GM12864 (cell line): ENCODE measurements at regions not wholly inside any gene's neighbourhood (a gene's known extent, or its start where the extent isn't known, plus 50 kb on each side); places are given as distances from the start of the nearest gene placed in this dataset.

Source experiments
- DNase-seq: peaks from one replicate; pipeline ENCODE4 v3.0.0-alpha.2; 2011; ENCODE audit warnings: low read depth
- H3K4me3 ChIP-seq: 2 replicates; pipeline ENCODE4 v1.5.1; 2011; ENCODE audit warnings: mild to moderate bottlenecking, low read depth, low read length, control low read depth
- CTCF ChIP-seq: IDR thresholded peaks from 2 replicates; pipeline ENCODE4 v1.5.1; 2011; ENCODE audit warnings: low read depth, mild to moderate bottlenecking, moderate library complexity, low read length, control low read depth, inconsistent platforms; ENCODE audit errors: missing control alignments

GRCh38 chr4:56235011-56235410 lies 152.3 kb downstream of the AASDH start:
- no peak for TF ChIP-seq CTCF
- DNase-seq = no peak
- H3K4me3 ChIP-seq = no peak overlapping the region

GRCh38 chr4:56234098-56234497 lies 153.2 kb downstream of the AASDH start:
- no peak overlapping the region for H3K4me3 ChIP-seq
- no peak for DNase-seq
- no peak for TF ChIP-seq CTCF

- TF ChIP-seq CTCF = no peak
- no peak for DNase-seq
- no peak overlapping the region for H3K4me3 ChIP-seq
Observed at GRCh38 chr4:56231410-56231809, 155.9 kb downstream of the AASDH start.

- no peak for TF ChIP-seq CTCF
- no peak for DNase-seq
- H3K4me3 ChIP-seq = no peak overlapping the region
Observed at GRCh38 chr4:56229947-56230346, 157.3 kb downstream of the AASDH start.

GRCh38 chr4:56227301-56227835 lies 159.9 kb downstream of the AASDH start:
- no peak for TF ChIP-seq CTCF
- no peak for DNase-seq
- H3K4me3 ChIP-seq = no peak overlapping the region

- TF ChIP-seq CTCF = no peak
- H3K4me3 ChIP-seq = no peak overlapping the region
- DNase-seq = no peak
Observed at GRCh38 chr4:56226579-56226978, 160.7 kb downstream of the AASDH start.

- no peak overlapping the region for H3K4me3 ChIP-seq
- DNase-seq = no peak
- TF ChIP-seq CTCF = no peak
Observed at GRCh38 chr4:56224641-56225040, 162.7 kb downstream of the AASDH start.
